ENCODE measurements at regions not wholly inside any gene's neighbourhood (a gene's known extent, or its start where the extent isn't known, plus 50 kb on each side); places are given as distances from the start of the nearest gene placed in this dataset.

- no peak for TF ChIP-seq CTCF (IDR thresholded peaks at IDR 0.05)
- no peak for TF ChIP-seq POLR2A (IDR thresholded peaks at IDR 0.05)
Measured at GRCh38 chr6:76706631-76707030, 634.2 kb upstream of the IMPG1 start.

Measured in Peyer's patch (tissue), 4 donors.